ENCODE measurements at regions not wholly inside any gene's neighbourhood (a gene's known extent, or its start where the extent isn't known, plus 50 kb on each side); places are given as distances from the start of the nearest gene placed in this dataset.

DNA sequence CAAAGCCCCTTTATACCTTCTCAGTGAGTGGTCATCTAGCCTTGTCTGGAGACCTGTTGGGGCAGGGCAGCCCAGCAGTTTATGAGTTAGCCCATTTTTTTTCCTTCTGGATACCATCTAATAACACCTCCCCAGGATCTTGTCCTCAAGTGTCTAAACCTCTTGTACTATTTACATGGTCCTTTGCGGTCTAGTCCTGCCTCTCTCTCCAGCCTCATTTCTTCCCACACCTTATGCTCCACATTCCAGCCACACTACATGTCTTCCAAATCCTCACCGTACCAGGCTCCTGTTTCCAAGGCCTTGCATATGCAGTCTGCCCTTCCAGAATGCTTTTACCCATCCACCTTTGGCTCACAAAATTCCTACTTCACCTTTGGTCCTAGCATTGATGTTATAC lies 77.2 kb downstream of the ADRB2 start:
- Histone ChIP-seq H2AFZ (ENCODE audit: low read length, unreplicated experiment) (no peak overlapping the region), H3K36me3 (ENCODE audit: insufficient read depth, low read length) (no peaks in the 10 kb centered on the region), H3K27ac (ENCODE audit: low read depth, low read length) (no peak overlapping the region), H3K4me3 (ENCODE audit: low read depth, low read length) (no peak overlapping the region), H3K79me2 (ENCODE audit: control insufficient read depth, insufficient read depth, low read length, unreplicated experiment) (no peaks in the 10 kb centered on the region), H3K4me1 (ENCODE audit: control insufficient read depth, insufficient read depth, low read length, unreplicated experiment) (no peaks in the 10 kb centered on the region), H3K27me3 (ENCODE audit: insufficient read depth, low read length) (no peaks in the 10 kb centered on the region)

- Histone ChIP-seq H3K27ac (ENCODE audit: low read depth, low read length) (no peak overlapping the region), H3K79me2 (ENCODE audit: control insufficient read depth, insufficient read depth, low read length, unreplicated experiment) (no peaks in the 10 kb centered on the region), H2AFZ (ENCODE audit: low read length, unreplicated experiment) (no peak overlapping the region), H3K4me3 (ENCODE audit: low read depth, low read length) (no peak overlapping the region), H3K36me3 (ENCODE audit: insufficient read depth, low read length) (no peaks in the 10 kb centered on the region), H3K4me1 (ENCODE audit: control insufficient read depth, insufficient read depth, low read length, unreplicated experiment) (peaks cover 6% of the 10 kb centered on the region), H3K27me3 (ENCODE audit: insufficient read depth, low read length) (no peaks in the 10 kb centered on the region)
Measured at GRCh38 chr5:148904440-148904839, 78.0 kb downstream of the ADRB2 start.

DNA sequence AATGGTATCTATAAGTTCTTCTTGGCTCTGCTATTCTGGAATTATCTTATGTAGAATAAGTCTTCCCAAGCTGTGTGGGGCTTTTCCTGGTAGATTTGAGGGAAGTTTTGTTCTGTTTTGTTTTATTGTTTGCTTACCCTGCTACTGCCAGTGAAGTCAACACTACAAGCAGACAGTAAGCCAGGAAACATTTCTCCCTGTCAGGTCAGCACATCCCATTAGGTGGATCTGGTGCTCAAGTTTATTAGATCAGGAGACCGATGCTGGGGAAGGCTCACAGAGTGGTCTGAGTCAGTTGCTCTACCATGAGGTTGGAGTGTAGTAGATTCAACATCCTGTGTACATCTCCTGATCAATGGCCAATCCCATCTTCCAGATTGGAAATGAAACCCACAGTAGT lies 79.1 kb downstream of the ADRB2 start:
- Histone ChIP-seq H3K27me3 (ENCODE audit: insufficient read depth, low read length) (no peaks in the 10 kb centered on the region), H3K4me3 (ENCODE audit: low read depth, low read length) (no peak overlapping the region), H3K4me1 (ENCODE audit: control insufficient read depth, insufficient read depth, low read length, unreplicated experiment) (peaks cover 17% of the 10 kb centered on the region), H3K79me2 (ENCODE audit: control insufficient read depth, insufficient read depth, low read length, unreplicated experiment) (no peaks in the 10 kb centered on the region), H3K27ac (ENCODE audit: low read depth, low read length) (no peak overlapping the region), H3K36me3 (ENCODE audit: insufficient read depth, low read length) (no peaks in the 10 kb centered on the region), H2AFZ (ENCODE audit: low read length, unreplicated experiment) (no peak overlapping the region)

DNA sequence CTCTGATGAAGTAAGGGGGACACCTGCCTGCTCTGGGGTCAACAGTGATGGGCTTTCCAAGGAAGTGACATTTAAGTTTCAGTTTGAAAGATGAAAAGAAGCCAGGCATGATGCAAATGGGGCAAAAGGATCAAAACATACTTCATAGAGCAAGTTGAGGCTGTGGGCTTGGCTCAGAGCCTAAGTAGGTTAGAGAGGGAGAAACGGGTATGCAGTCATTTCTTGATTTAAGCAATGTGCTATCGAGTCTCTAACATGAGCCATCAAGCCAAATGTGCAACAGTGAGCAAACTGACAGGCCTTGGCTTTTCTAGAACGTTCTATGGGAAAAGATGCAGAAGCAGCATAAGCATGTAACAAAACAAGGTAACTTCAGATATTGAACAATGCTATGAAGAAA lies 80.6 kb downstream of the ADRB2 start:
- Histone ChIP-seq H2AFZ (ENCODE audit: low read length, unreplicated experiment) (no peak overlapping the region), H3K4me1 (ENCODE audit: control insufficient read depth, insufficient read depth, low read length, unreplicated experiment) (peaks cover 31% of the 10 kb centered on the region), H3K4me3 (ENCODE audit: low read depth, low read length) (no peak overlapping the region), H3K27me3 (ENCODE audit: insufficient read depth, low read length) (no peaks in the 10 kb centered on the region), H3K79me2 (ENCODE audit: control insufficient read depth, insufficient read depth, low read length, unreplicated experiment) (no peaks in the 10 kb centered on the region), H3K36me3 (ENCODE audit: insufficient read depth, low read length) (no peaks in the 10 kb centered on the region), H3K27ac (ENCODE audit: low read depth, low read length) (no peak overlapping the region)

DNA sequence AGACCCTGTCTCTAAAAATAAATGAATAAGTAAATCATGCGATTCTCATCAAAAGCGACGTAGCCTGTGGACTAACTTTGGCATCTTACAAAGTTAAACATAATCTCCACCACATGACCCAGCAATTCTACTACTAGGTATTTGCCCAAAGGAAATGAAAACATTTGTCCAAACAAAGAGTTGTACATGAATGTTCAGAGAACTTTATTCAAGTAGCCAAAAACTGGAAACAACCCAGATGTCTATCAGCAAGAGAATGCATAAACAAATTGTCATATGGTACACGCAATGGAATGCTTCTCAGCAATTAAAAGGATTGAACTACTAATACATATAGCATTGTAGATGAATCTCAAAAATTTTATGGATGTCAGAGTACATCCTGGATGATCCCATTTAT lies 82.6 kb downstream of the ADRB2 start:
- Histone ChIP-seq H2AFZ (ENCODE audit: low read length, unreplicated experiment) (no peak overlapping the region), H3K27me3 (ENCODE audit: insufficient read depth, low read length) (no peaks in the 10 kb centered on the region), H3K4me3 (ENCODE audit: low read depth, low read length) (no peak overlapping the region), H3K4me1 (ENCODE audit: control insufficient read depth, insufficient read depth, low read length, unreplicated experiment) (peaks cover 52% of the 10 kb centered on the region), H3K36me3 (ENCODE audit: insufficient read depth, low read length) (no peaks in the 10 kb centered on the region), H3K27ac (ENCODE audit: low read depth, low read length) (peak overlapping the region; percentile 87; the same call in 1 of the 2 replicates), H3K79me2 (ENCODE audit: control insufficient read depth, insufficient read depth, low read length, unreplicated experiment) (no peaks in the 10 kb centered on the region)

DNA sequence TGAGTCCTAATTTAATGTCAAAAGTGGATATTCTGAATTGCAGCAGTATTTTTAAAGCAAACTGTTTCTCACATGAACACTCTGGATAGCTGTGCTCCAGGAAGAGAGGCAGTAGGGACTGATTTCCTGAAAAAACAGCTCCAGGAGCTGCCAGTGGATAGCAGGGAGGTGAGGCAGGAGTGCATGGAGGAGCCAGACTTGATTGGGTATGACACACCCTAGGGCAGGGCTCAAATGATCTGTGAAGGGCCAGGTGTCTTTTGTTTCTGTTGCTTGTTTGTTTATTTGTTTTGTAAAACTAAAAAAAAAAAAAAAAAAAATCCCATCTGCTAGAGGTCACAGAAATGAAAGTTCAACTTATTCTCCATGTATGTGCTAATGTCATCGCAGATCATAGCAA lies 83.4 kb downstream of the ADRB2 start:
- H3K27me3 ChIP-seq (ENCODE audit: insufficient read depth, low read length): no peaks in the 10 kb centered on the region
- no peaks in the 10 kb centered on the region for H3K79me2 ChIP-seq (ENCODE audit: control insufficient read depth, insufficient read depth, low read length, unreplicated experiment)
- H3K4me3 ChIP-seq (ENCODE audit: low read depth, low read length): no peak overlapping the region
- H2AFZ ChIP-seq (ENCODE audit: low read length, unreplicated experiment): no peak overlapping the region
- H3K4me1 ChIP-seq (ENCODE audit: control insufficient read depth, insufficient read depth, low read length, unreplicated experiment): peaks cover 59% of the 10 kb centered on the region
- H3K27ac ChIP-seq (ENCODE audit: low read depth, low read length): peak overlapping the region; percentile 87
- no peaks in the 10 kb centered on the region for H3K36me3 ChIP-seq (ENCODE audit: insufficient read depth, low read length)

DNA sequence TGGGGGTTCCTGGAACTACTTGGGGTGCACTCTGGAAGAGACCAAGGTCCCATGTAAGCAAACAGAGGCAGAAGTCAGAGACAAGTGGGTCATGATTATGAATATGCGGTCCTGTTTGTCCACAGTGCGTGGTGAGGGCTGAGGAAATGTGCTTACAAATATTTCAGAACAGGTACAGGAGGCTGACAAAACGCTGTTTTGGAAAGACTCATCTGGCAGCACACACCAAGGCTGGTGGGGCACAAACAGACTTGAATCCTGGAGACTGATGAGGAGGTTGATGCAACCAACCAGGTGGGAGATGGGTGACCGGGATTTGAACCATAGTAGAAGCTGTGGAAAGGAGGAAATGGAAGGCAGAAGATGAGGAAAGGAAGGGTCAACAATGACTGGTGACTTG lies 83.8 kb downstream of the ADRB2 start:
- Histone ChIP-seq H3K4me3 (ENCODE audit: low read depth, low read length) (no peak overlapping the region), H3K79me2 (ENCODE audit: control insufficient read depth, insufficient read depth, low read length, unreplicated experiment) (no peaks in the 10 kb centered on the region), H3K27me3 (ENCODE audit: insufficient read depth, low read length) (no peaks in the 10 kb centered on the region), H3K36me3 (ENCODE audit: insufficient read depth, low read length) (no peaks in the 10 kb centered on the region), H2AFZ (ENCODE audit: low read length, unreplicated experiment) (peak overlapping the region; percentile 47), H3K4me1 (ENCODE audit: control insufficient read depth, insufficient read depth, low read length, unreplicated experiment) (peaks cover 63% of the 10 kb centered on the region), H3K27ac (ENCODE audit: low read depth, low read length) (peak overlapping the region; percentile 87)

GRCh38 chr5:148910686-148911361 lies 84.4 kb downstream of the ADRB2 start:
- Histone ChIP-seq H3K4me3 (ENCODE audit: low read depth, low read length) (no peak overlapping the region), H3K4me1 (ENCODE audit: control insufficient read depth, insufficient read depth, low read length, unreplicated experiment) (peaks cover 68% of the 10 kb centered on the region), H3K27me3 (ENCODE audit: insufficient read depth, low read length) (no peaks in the 10 kb centered on the region), H3K27ac (ENCODE audit: low read depth, low read length) (peak overlapping the region; percentile 87), H3K36me3 (ENCODE audit: insufficient read depth, low read length) (no peaks in the 10 kb centered on the region), H3K79me2 (ENCODE audit: control insufficient read depth, insufficient read depth, low read length, unreplicated experiment) (no peaks in the 10 kb centered on the region), H2AFZ (ENCODE audit: low read length, unreplicated experiment) (peak overlapping the region; percentile 47)

DNA sequence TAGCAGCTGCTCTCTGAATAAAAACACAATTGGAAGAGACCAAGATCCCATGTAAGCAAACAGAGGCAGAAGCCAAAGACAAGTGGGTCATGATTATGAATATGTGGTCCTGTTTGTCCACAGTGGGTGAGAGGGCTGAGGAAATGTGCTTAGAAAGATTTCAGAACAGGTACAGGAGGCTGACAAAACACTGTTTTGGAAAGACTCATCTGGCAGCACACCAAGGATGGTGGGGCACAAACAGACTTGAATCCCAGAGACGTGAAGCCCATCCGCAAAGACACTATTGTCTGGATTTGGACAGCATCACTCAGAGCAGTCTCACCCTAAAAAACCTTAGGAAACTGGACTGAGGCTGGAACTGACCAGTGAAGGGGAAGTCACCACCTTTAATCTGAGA lies 85.0 kb downstream of the ADRB2 start:
- peak overlapping the region; percentile 87 for H3K27ac ChIP-seq (ENCODE audit: low read depth, low read length)
- no peak overlapping the region for H3K4me3 ChIP-seq (ENCODE audit: low read depth, low read length)
- no peak overlapping the region for H2AFZ ChIP-seq (ENCODE audit: low read length, unreplicated experiment)
- no peaks in the 10 kb centered on the region for H3K79me2 ChIP-seq (ENCODE audit: control insufficient read depth, insufficient read depth, low read length, unreplicated experiment)
- no peaks in the 10 kb centered on the region for H3K36me3 ChIP-seq (ENCODE audit: insufficient read depth, low read length)
- peaks cover 68% of the 10 kb centered on the region for H3K4me1 ChIP-seq (ENCODE audit: control insufficient read depth, insufficient read depth, low read length, unreplicated experiment)
- H3K27me3 ChIP-seq (ENCODE audit: insufficient read depth, low read length): no peaks in the 10 kb centered on the region

- H2AFZ ChIP-seq (ENCODE audit: low read length, unreplicated experiment): peak overlapping the region; percentile 18
- peaks cover 68% of the 10 kb centered on the region for H3K4me1 ChIP-seq (ENCODE audit: control insufficient read depth, insufficient read depth, low read length, unreplicated experiment)
- H3K27ac ChIP-seq (ENCODE audit: low read depth, low read length): peak overlapping the region; percentile 87
- no peaks in the 10 kb centered on the region for H3K27me3 ChIP-seq (ENCODE audit: insufficient read depth, low read length)
- no peaks in the 10 kb centered on the region for H3K79me2 ChIP-seq (ENCODE audit: control insufficient read depth, insufficient read depth, low read length, unreplicated experiment)
- no peak overlapping the region for H3K4me3 ChIP-seq (ENCODE audit: low read depth, low read length)
- H3K36me3 ChIP-seq (ENCODE audit: insufficient read depth, low read length): no peaks in the 10 kb centered on the region
Measured at GRCh38 chr5:148912146-148912545, 85.7 kb downstream of the ADRB2 start.

- H3K4me3 ChIP-seq (ENCODE audit: low read depth, low read length): no peak overlapping the region
- no peaks in the 10 kb centered on the region for H3K36me3 ChIP-seq (ENCODE audit: insufficient read depth, low read length)
- peaks cover 68% of the 10 kb centered on the region for H3K4me1 ChIP-seq (ENCODE audit: control insufficient read depth, insufficient read depth, low read length, unreplicated experiment)
- H3K79me2 ChIP-seq (ENCODE audit: control insufficient read depth, insufficient read depth, low read length, unreplicated experiment): no peaks in the 10 kb centered on the region
- no peaks in the 10 kb centered on the region for H3K27me3 ChIP-seq (ENCODE audit: insufficient read depth, low read length)
- H2AFZ ChIP-seq (ENCODE audit: low read length, unreplicated experiment): peak overlapping the region; percentile 29
- peak overlapping the region; percentile 87 for H3K27ac ChIP-seq (ENCODE audit: low read depth, low read length)
Measured at GRCh38 chr5:148912714-148913398, 86.4 kb downstream of the ADRB2 start.
